Calu3 (cell line): ENCODE measurements at regions not wholly inside any gene's neighbourhood (a gene's known extent, or its start where the extent isn't known, plus 50 kb on each side); places are given as distances from the start of the nearest gene placed in this dataset.
A peak's percentile ranks its signal among the peaks of the same experiment; 100 is the strongest.

ENCODE experiments used
- BruUV-seq: library from RNA; stranded (reverse); fragments of 400-500 nt; replicated peaks from 2 replicates; lab custom pipeline; 2021; lab: Mats Ljungman, UMichigan
- CTCF ChIA-PET: fragments of 300-600 bp; sonication (Branson Sonifier 250); formaldehyde crosslinking; loops from one replicate; lab custom pipeline; 2022; ENCODE audit warnings: antibody characterized with exemption; lab: Charles Lee
- DNase-seq: peaks from one replicate; pipeline ENCODE4 v3.0.0; 2022
- H3K27ac Mint-ChIP-seq: one replicate; pipeline ENCODE4 v1.8.0; 2022; ENCODE audit warnings: mixed read lengths; ENCODE audit not compliant: unreplicated experiment
- H3K27me3 Mint-ChIP-seq: one replicate; pipeline ENCODE4 v1.8.0; 2022; ENCODE audit warnings: mixed read lengths; ENCODE audit not compliant: unreplicated experiment
- H3K36me3 Mint-ChIP-seq: one replicate; pipeline ENCODE4 v1.8.0; 2022; ENCODE audit warnings: mild to moderate bottlenecking, moderate library complexity, mixed read lengths; ENCODE audit not compliant: insufficient read depth, unreplicated experiment
- H3K4me1 Mint-ChIP-seq: one replicate; pipeline ENCODE4 v1.8.0; 2022; ENCODE audit warnings: mild to moderate bottlenecking, low read depth, mixed read lengths; ENCODE audit not compliant: unreplicated experiment
- H3K4me3 Mint-ChIP-seq: one replicate; pipeline ENCODE4 v1.8.0; 2022; ENCODE audit warnings: mild to moderate bottlenecking, low read depth, moderate library complexity, mixed read lengths; ENCODE audit not compliant: unreplicated experiment
- H3K9me3 Mint-ChIP-seq: one replicate; pipeline ENCODE4 v1.8.0; 2022; ENCODE audit warnings: low read depth, mixed read lengths; ENCODE audit not compliant: unreplicated experiment
- CTCF ChIP-seq: fragments of 200-600 bp; IDR thresholded peaks from one replicate; pipeline ENCODE4 v1.8.0; 2022; ENCODE audit warnings: antibody characterized with exemption; ENCODE audit not compliant: unreplicated experiment
- intact Hi-C: fragments of 100-400 bp; cut with micrococcal nuclease; formaldehyde crosslinking; loops from one replicate; pipeline ENCODE4 v1.10.0; 2022; ENCODE audit not compliant: unreplicated experiment

GRCh38 chr12:93978553-93978952 lies 169.8 kb upstream of the PLXNC1 start:
- Mint-ChIP-seq H3K4me3 (no peak overlapping the region), H3K27me3 (peaks cover 42% of the 10 kb centered on the region), H3K36me3 (no peaks in the 10 kb centered on the region), H3K9me3 (no peaks in the 10 kb centered on the region), H3K27ac (no peak overlapping the region), H3K4me1 (no peaks in the 10 kb centered on the region)
- no peak for DNase-seq
- intact Hi-C loops = no loop called here
- BruUV-seq = no TSS peak
- CTCF ChIA-PET = interaction anchor here (0.7 to 1.2 kb wide), 2 partner anchors 141 to 409 kb away, joined by 4 to 9 read pairs; no protein-coding TSS in a partner anchor
- no peak for TF ChIP-seq CTCF

GRCh38 chr12:93979189-93979588 lies 169.2 kb upstream of the PLXNC1 start:
- no peak for DNase-seq
- Mint-ChIP-seq H3K36me3 (no peaks in the 10 kb centered on the region), H3K27me3 (peaks cover 36% of the 10 kb centered on the region), H3K4me1 (no peaks in the 10 kb centered on the region), H3K4me3 (no peak overlapping the region), H3K27ac (no peak overlapping the region), H3K9me3 (no peaks in the 10 kb centered on the region)
- CTCF ChIA-PET = interaction anchor here (0.6 to 1.2 kb wide), 2 partner anchors 410 to 1108 kb away, joined by 4 to 9 read pairs; no protein-coding TSS in a partner anchor
- peak; percentile 22 for TF ChIP-seq CTCF
- intact Hi-C loops = loop anchor here (1.0 kb wide), 2 partner anchors 212 to 410 kb away; no protein-coding TSS in a partner anchor
- BruUV-seq = no TSS peak

- no peaks in the 10 kb centered on the region for H3K4me1 Mint-ChIP-seq
- CTCF ChIA-PET = interaction anchor here (0.6 kb wide), 1 partner anchor 613 kb away, joined by 4 read pairs; no protein-coding TSS in a partner anchor
- intact Hi-C loops = loop anchor here (5.0 kb wide), 1 partner anchor 478 kb away; no protein-coding TSS in a partner anchor
- BruUV-seq = no TSS peak
- peaks cover 20% of the 10 kb centered on the region for H3K27me3 Mint-ChIP-seq
- TF ChIP-seq CTCF = no peak
- H3K4me3 Mint-ChIP-seq = no peak overlapping the region
- no peak overlapping the region for H3K27ac Mint-ChIP-seq
- H3K36me3 Mint-ChIP-seq = no peaks in the 10 kb centered on the region
- DNase-seq = no peak
- H3K9me3 Mint-ChIP-seq = no peaks in the 10 kb centered on the region
These were observed 167.7 kb upstream of the PLXNC1 start for GRCh38 chr12:93980711-93981110.

- TF ChIP-seq CTCF = no peak
- Mint-ChIP-seq H3K27me3 (peaks cover 13% of the 10 kb centered on the region), H3K4me3 (no peak overlapping the region), H3K4me1 (no peaks in the 10 kb centered on the region), H3K27ac (no peak overlapping the region), H3K36me3 (no peaks in the 10 kb centered on the region), H3K9me3 (no peaks in the 10 kb centered on the region)
- DNase-seq = no peak
- intact Hi-C loops = loop anchor here (5.0 kb wide), 1 partner anchor 479 kb away; no protein-coding TSS in a partner anchor
- CTCF ChIA-PET = interaction anchor here (0.6 kb wide), 1 partner anchor 612 kb away, joined by 4 read pairs; no protein-coding TSS in a partner anchor
- no TSS peak for BruUV-seq
These were observed 167.0 kb upstream of the PLXNC1 start for GRCh38 chr12:93981411-93981810.
